ENCODE measurements at regions not wholly inside any gene's neighbourhood (a gene's known extent, or its start where the extent isn't known, plus 50 kb on each side); places are given as distances from the start of the nearest gene placed in this dataset.

DNA sequence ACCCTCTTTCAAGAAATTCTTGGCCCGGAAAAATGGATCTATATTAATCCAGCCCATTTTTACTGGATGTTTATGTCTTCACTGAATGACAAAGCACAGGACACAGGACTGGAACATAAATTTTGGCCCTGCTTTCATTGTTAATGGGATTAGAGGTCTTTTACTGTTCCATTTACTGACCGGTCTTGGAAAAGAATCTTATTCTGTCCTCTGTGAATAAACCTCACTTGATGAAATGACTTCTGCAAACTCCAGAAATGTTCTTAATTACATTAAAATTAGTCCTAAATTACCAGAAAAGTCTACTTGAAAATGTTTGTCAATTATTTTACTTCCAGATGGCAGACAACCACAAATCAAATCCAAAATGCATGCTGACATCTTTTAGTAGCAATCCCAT is 79.3 kb upstream of the SLC24A5 start:
- no peak overlapping the region for H3K4me3 ChIP-seq (ENCODE audit: low read depth, low read length)
- CTCF ChIA-PET: no interaction called here
- POLR2A ChIA-PET: no interaction called here
- TF ChIP-seq CTCF (IDR thresholded peaks at IDR 0.05; ENCODE audit: insufficient read depth, low read length, missing control alignments): no peak
- no peak for DNase-seq (ENCODE audit: low read depth, low spot score)

DNA sequence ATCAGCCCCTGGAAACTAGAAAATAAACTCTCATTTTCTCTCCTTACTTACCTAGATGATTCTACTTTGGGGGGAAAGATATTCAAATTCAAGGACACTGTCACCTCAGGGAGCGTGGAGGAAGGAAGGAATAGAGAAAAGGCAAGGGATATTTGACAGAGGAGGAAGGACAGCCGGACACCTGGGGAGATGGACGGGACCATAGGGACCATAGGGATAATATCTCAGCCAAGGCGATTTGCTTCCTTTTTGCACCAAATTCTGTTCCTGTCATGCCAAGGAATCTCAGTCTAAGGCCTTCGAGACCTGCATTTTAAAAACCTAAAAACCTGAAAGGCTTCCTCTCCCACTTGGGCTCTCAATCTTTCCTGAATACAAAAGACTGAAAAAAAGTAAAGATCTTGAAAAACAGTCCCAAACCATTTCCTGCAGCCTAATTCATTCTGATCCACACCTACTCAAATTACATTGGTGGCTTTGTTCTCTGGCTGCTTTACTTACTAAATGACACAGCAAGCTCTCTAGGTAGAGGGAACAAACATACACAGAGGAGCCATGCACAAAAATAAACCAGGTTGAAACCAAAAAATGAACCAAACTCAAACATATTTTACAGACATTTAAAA is 73.9 kb upstream of the SLC24A5 start:
- TF ChIP-seq CTCF (IDR thresholded peaks at IDR 0.05; ENCODE audit: insufficient read depth, low read length, missing control alignments): no peak
- no peak overlapping the region for H3K4me3 ChIP-seq (ENCODE audit: low read depth, low read length)
- POLR2A ChIA-PET: no interaction called here
- CTCF ChIA-PET: no interaction called here
- no peak for DNase-seq (ENCODE audit: low read depth, low spot score)

- ChIA-PET CTCF (no interaction called here), POLR2A (no interaction called here)
- no peak overlapping the region for H3K4me3 ChIP-seq (ENCODE audit: low read depth, low read length)
These were observed 71.1 kb upstream of the SLC24A5 start for GRCh38 chr15:48049736-48050135.

GRCh38 chr15:48052946-48053345 is 67.8 kb upstream of the SLC24A5 start:
- no peak for TF ChIP-seq CTCF (IDR thresholded peaks at IDR 0.05; ENCODE audit: insufficient read depth, low read length, missing control alignments)
- DNase-seq (ENCODE audit: low read depth, low spot score): no peak
- ChIA-PET POLR2A (no interaction called here), CTCF (no interaction called here)
- H3K4me3 ChIP-seq (ENCODE audit: low read depth, low read length): no peak overlapping the region

More at GRCh38 chr15:48049736-48050135, 71.1 kb upstream of the SLC24A5 start:
- DNase-seq (ENCODE audit: low read depth, low spot score): no peak
- no peak for TF ChIP-seq CTCF (IDR thresholded peaks at IDR 0.05; ENCODE audit: insufficient read depth, low read length, missing control alignments)

DNA sequence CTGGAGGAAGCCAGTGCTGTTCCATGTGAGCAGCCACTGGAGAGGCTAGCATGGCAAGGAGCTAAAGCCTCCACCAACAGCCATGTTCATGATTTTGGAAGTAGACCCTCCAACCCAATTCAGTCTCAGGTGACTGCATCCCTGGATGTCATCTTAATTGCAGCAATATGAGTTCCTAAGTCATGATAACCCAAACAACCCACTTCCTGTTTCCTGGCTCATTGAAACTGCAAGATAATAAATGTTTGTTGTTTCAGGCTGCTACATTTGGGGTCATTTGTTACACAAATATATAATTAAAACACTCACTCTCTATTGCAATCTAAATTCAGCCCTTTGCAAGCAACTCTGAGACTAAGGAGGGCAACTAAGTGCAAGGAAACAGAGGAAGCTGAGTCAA is 62.4 kb upstream of the SLC24A5 start:
- H3K4me3 ChIP-seq (ENCODE audit: low read depth, low read length): no peak overlapping the region
- CTCF ChIA-PET: no interaction called here
- TF ChIP-seq CTCF (IDR thresholded peaks at IDR 0.05; ENCODE audit: insufficient read depth, low read length, missing control alignments): no peak
- DNase-seq (ENCODE audit: low read depth, low spot score): no peak
- POLR2A ChIA-PET: no interaction called here

DNA sequence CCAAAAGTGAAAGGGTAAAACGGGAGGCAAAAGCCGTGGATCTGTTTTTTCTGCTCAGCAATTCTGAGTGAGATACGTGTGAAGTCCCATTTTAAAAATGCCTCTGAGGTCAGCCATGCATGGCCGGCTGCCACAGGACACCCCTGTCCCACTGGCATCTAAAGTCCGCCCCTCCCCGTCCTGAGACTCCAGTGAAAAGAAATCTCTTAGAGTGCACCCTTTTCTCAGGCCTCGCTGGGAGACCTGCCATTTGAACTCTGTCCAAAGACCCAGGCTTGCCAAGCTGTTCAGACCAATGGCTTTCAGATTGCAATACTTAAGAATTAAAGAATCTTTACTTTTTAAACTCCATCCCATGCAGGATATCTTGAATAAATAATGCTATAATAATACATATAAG is 61.0 kb upstream of the SLC24A5 start:
- DNase-seq (ENCODE audit: low read depth, low spot score): no peak
- ChIA-PET POLR2A (no interaction called here), CTCF (no interaction called here)
- no peak for TF ChIP-seq CTCF (IDR thresholded peaks at IDR 0.05; ENCODE audit: insufficient read depth, low read length, missing control alignments)
- no peak overlapping the region for H3K4me3 ChIP-seq (ENCODE audit: low read depth, low read length)
